Adrenal gland (tissue), 9 donors: ENCODE measurements at regions not wholly inside any gene's neighbourhood (a gene's known extent, or its start where the extent isn't known, plus 50 kb on each side); places are given as distances from the start of the nearest gene placed in this dataset.
"Not testable (repeated sequence)": the region's sequence is repeated elsewhere in the genome, so short reads cannot be mapped to it uniquely, and the experiment has no call there.

ENCODE experiments used
- DNase-seq, 7 donors: peaks; one replicate each; pipeline ENCODE4 v3.0.0-alpha.2; 2019 to 2020
- H3K27ac ChIP-seq, 5 donors: fragments of 200-600 bp; sonication (generic) in 4 of 5; 1 replicate in 3 of 5; 2 replicates in 2 of 5; pipeline versions ENCODE4 v1.5.1 to v1.8.0; 2016 to 2020; ENCODE audit warnings: mild to moderate bottlenecking in 1 of 5
- H3K27me3 ChIP-seq: fragments of 200-600 bp; 2 replicates; pipeline ENCODE4 v1.8.0; 2021
- H3K36me3 ChIP-seq, 2 donors: fragments of 200-600 bp; replicated peaks in 1 of 2; 1 replicate in 1 of 2; 2 replicates in 1 of 2; pipeline versions ENCODE4 v1.5.1 to v1.8.0; 2018 to 2022
- H3K4me1 ChIP-seq, 2 donors: fragments of 200-600 bp; replicated peaks in 1 of 2; 1 replicate in 1 of 2; 2 replicates in 1 of 2; pipeline versions ENCODE4 v1.5.1 to v1.8.0; 2018 to 2021
- H3K4me3 ChIP-seq, 4 donors: fragments of 200-600 bp; sonication (generic) in 3 of 4; one replicate each; pipeline ENCODE4 v1.5.1; 2016 to 2018
- H3K9me3 ChIP-seq, 3 donors: fragments of 200-600 bp; sonication (generic) in 1 of 3; replicated peaks in 1 of 3; 1 replicate in 2 of 3; 2 replicates in 1 of 3; pipeline versions ENCODE4 v1.5.1 to v1.8.0; 2016 to 2021
- POLR2A ChIP-seq, 2 donors: fragments of 450-650 bp; IDR thresholded peaks; one replicate each; pipeline ENCODE4 v1.6.1; 2017; ENCODE audit warnings: antibody characterized with exemption in 2 of 2, mild to moderate bottlenecking in 2 of 2, moderate library complexity in 1 of 2
- WGBS, 4 donors: extraction: QIAGEN DNeasy Blood & Tissue Kit in 2 of 4; methylation state at CpG; one replicate each; pipeline versions ENCODE4 v1.1.5 to v1.1.7; 2013 to 2017; 5-methylcytosine and 5-hydroxymethylcytosine counted together
- intact Hi-C, 2 donors: fragments of 100-400 bp; cut with DNase I; formaldehyde crosslinking; loops; one replicate each; pipeline versions ENCODE4 v1.14.1 to v1.15.0; 2022 to 2023
- TF ChIP-seq, protein P1 (sequence below), 6 experiments: fragments of 450-650 bp in 4 of 6; fragments of 200-600 bp in 2 of 6; sonication (generic) in 1 of 6; IDR thresholded peaks; 1 replicate in 5 of 6; 2 replicates in 1 of 6; pipeline versions ENCODE4 v1.5.1 to v1.8.0; 2016 to 2021; ENCODE audit warnings: antibody characterized with exemption in 6 of 6, mild to moderate bottlenecking in 2 of 6, moderate library complexity in 1 of 6
- donor health status: healthy with polysubstance abuse.
- donor health status: Bipolar disorder and iron deficiency.
- donor health status: DM: yes; HTN: yes; CAD: no.
- donor health status: DM: no; HTN: no; CAD: no.
- donor health status: DM: no; HTN: no; CAD: no.

GRCh38 chr12:111260732-111261131 lies 108.2 kb downstream of the PHETA1 start:
- no peak overlapping the region for H3K27ac ChIP-seq
- H3K36me3 ChIP-seq = no peaks in the 10 kb centered on the region
- H3K4me1 ChIP-seq = no peaks in the 10 kb centered on the region
- no peaks in the 10 kb centered on the region for H3K9me3 ChIP-seq
- H3K4me3 ChIP-seq = no peak overlapping the region
- no peaks in the 10 kb centered on the region for H3K27me3 ChIP-seq
- DNase-seq = no peak
- WGBS, 4 donors = 76 to 91% (median 80%) methylated on average over 5 of the region's 5 CpGs
- no peak for TF ChIP-seq POLR2A (IDR thresholded peaks at IDR 0.05)
- TF ChIP-seq, protein P1, sequence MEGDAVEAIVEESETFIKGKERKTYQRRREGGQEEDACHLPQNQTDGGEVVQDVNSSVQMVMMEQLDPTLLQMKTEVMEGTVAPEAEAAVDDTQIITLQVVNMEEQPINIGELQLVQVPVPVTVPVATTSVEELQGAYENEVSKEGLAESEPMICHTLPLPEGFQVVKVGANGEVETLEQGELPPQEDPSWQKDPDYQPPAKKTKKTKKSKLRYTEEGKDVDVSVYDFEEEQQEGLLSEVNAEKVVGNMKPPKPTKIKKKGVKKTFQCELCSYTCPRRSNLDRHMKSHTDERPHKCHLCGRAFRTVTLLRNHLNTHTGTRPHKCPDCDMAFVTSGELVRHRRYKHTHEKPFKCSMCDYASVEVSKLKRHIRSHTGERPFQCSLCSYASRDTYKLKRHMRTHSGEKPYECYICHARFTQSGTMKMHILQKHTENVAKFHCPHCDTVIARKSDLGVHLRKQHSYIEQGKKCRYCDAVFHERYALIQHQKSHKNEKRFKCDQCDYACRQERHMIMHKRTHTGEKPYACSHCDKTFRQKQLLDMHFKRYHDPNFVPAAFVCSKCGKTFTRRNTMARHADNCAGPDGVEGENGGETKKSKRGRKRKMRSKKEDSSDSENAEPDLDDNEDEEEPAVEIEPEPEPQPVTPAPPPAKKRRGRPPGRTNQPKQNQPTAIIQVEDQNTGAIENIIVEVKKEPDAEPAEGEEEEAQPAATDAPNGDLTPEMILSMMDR (IDR thresholded peaks at IDR 0.05) = no peak
- intact Hi-C loops = no loop called here

DNA sequence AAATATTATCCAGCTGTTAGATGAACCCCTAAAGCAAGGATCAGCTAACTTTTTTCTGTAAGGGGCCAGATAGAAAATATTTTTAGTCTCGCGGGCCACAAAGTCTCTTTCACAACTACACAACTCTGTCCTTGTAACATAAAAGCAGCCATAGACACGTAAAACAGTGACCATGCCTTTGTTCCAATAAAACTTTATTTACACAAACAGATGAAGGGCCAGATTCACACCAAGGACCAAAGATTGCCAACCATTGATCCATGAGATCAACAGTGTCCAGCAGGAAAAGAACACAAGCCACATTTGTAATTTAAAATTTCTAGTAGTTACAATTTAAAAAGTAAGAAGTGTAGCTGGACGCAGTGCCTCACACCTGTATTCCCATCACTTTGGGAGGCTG lies 109.7 kb downstream of the PHETA1 start:
- WGBS, 4 donors = 85 to 93% (median 90%) methylated on average over 4 of the region's 4 CpGs
- Histone ChIP-seq H3K4me1 (no peaks in the 10 kb centered on the region), H3K4me3 (no peak overlapping the region), H3K27me3 (peaks cover 7% of the 10 kb centered on the region), H3K9me3 (no peaks in the 10 kb centered on the region), H3K27ac (no peak overlapping the region), H3K36me3 (no peaks in the 10 kb centered on the region)
- DNase-seq = no peak
- intact Hi-C loops = no loop called here
- TF ChIP-seq POLR2A (IDR thresholded peaks at IDR 0.05) = no peak
- TF ChIP-seq, protein P1 (IDR thresholded peaks at IDR 0.05) = no peak

- H3K4me1 ChIP-seq, H3K9me3 ChIP-seq, H3K36me3 ChIP-seq, intact Hi-C loops, H3K4me3 ChIP-seq, H3K27ac ChIP-seq, DNase-seq: not testable (repeated sequence)
- 90 to 96% (median 94%) methylated on average over 8 to 10 of the region's 10 CpGs for WGBS, 4 donors
- peaks cover 13% of the 10 kb centered on the region for H3K27me3 ChIP-seq
These were observed 110.8 kb downstream of the PHETA1 start for GRCh38 chr12:111258081-111258480.

DNA sequence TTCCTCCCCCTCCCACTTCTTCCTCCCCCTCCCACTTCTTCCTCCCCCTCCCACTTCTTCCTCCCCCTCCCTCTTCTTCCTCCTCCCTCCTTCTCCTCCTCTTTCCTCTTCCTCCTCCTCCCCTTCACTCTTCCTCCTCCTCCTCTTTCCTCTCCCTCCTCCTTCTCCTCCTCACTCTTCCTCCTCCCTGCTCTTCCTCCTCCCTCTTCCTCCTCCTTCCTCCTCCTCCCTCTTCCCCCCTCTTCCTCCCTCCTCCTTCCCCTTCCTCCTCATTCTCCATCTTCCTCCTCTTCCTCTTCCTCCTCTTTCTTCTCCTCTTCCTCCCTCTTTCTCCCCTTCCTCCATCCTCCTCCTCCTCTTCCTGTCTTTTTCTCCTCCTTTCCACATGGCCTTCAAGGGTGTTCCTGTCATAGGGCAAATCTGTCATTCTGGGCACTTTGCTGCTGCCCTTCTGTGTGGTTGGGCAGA lies 111.4 kb downstream of the PHETA1 start:
- DNase-seq = no peak
- H3K9me3 ChIP-seq = no peaks in the 10 kb centered on the region
- H3K4me3 ChIP-seq = no peak overlapping the region
- TF ChIP-seq POLR2A (IDR thresholded peaks at IDR 0.05) = no peak
- TF ChIP-seq, protein P1 (IDR thresholded peaks at IDR 0.05) = no peak
- intact Hi-C loops = no loop called here
- no peaks in the 10 kb centered on the region for H3K36me3 ChIP-seq
- no peak overlapping the region for H3K27ac ChIP-seq
- H3K27me3 ChIP-seq = peaks cover 13% of the 10 kb centered on the region
- H3K4me1 ChIP-seq = no peaks in the 10 kb centered on the region

- 72 to 83% (median 75%) methylated on average over 9 to 10 of the region's 10 CpGs for WGBS, 4 donors
These were observed 112.1 kb downstream of the PHETA1 start for GRCh38 chr12:111256629-111257434.

More at GRCh38 chr12:111256629-111257434, 112.1 kb downstream of the PHETA1 start:
- no peak overlapping the region for H3K27ac ChIP-seq
- intact Hi-C loops = no loop called here
- peaks cover 13% of the 10 kb centered on the region for H3K27me3 ChIP-seq
- H3K36me3 ChIP-seq = no peaks in the 10 kb centered on the region
- TF ChIP-seq, protein P1 (IDR thresholded peaks at IDR 0.05) = no peak
- no peak for TF ChIP-seq POLR2A (IDR thresholded peaks at IDR 0.05)
- no peak for DNase-seq
- H3K4me3 ChIP-seq = no peak overlapping the region
- H3K4me1 ChIP-seq = no peaks in the 10 kb centered on the region
- H3K9me3 ChIP-seq = no peaks in the 10 kb centered on the region
